ENCODE measurements at regions not wholly inside any gene's neighbourhood (a gene's known extent, or its start where the extent isn't known, plus 50 kb on each side); places are given as distances from the start of the nearest gene placed in this dataset.

- Histone ChIP-seq H3K36me3 (ENCODE audit: control insufficient read depth, insufficient read depth, low read length) (no peaks in the 10 kb centered on the region), H3K27me3 (ENCODE audit: control insufficient read depth, insufficient read depth, low read length) (no peaks in the 10 kb centered on the region), H3K4me3 (ENCODE audit: low read depth, low read length) (no peak overlapping the region), H3K9me3 (ENCODE audit: control insufficient read depth in 2 of 2, low read length in 2 of 2) (peaks cover 6 to 7% of the 10 kb centered on the region in 2 experiments), H3K4me1 (ENCODE audit: control insufficient read depth, insufficient read depth, low read length, poor library complexity, severe bottlenecking) (no peaks in the 10 kb centered on the region), H3K27ac (ENCODE audit: insufficient read depth, low read length, poor library complexity, severe bottlenecking) (no peak overlapping the region)
- Mint-ChIP-seq H3K4me1 (no peaks in the 10 kb centered on the region), H3K27me3 (no peaks in the 10 kb centered on the region), H3K9me3 (peaks cover 0 to 14% (median 6%) of the 10 kb centered on the region in 7 donors), H3K36me3 (no peaks in the 10 kb centered on the region), H3K4me3 (no peak overlapping the region), H3K27ac (no peak overlapping the region)
- ATAC-seq (ENCODE audit: low read depth in 2 of 2) = no peak
- DNase-seq = no peak
Observed at GRCh38 chr4:131408102-131408501, 1741.0 kb upstream of the PCDH10 start.

GRCh38 chr4:131411393-131411792 is 1737.7 kb upstream of the PCDH10 start:
- Histone ChIP-seq H3K36me3 (ENCODE audit: control insufficient read depth, insufficient read depth, low read length) (no peaks in the 10 kb centered on the region), H3K27me3 (ENCODE audit: control insufficient read depth, insufficient read depth, low read length) (no peaks in the 10 kb centered on the region), H3K4me1 (ENCODE audit: control insufficient read depth, insufficient read depth, low read length, poor library complexity, severe bottlenecking) (no peaks in the 10 kb centered on the region), H3K4me3 (ENCODE audit: low read depth, low read length) (no peak overlapping the region), H3K27ac (ENCODE audit: insufficient read depth, low read length, poor library complexity, severe bottlenecking) (no peak overlapping the region), H3K9me3 (ENCODE audit: control insufficient read depth in 2 of 2, low read length in 2 of 2) (peaks cover 5 to 20% of the 10 kb centered on the region in 2 experiments)
- ATAC-seq (ENCODE audit: low read depth in 2 of 2) = no peak
- Mint-ChIP-seq H3K9me3 (peaks cover 0 to 22% (median 6%) of the 10 kb centered on the region in 7 donors), H3K4me3 (no peak overlapping the region), H3K36me3 (no peaks in the 10 kb centered on the region), H3K4me1 (no peaks in the 10 kb centered on the region), H3K27ac (no peak overlapping the region), H3K27me3 (no peaks in the 10 kb centered on the region)
- no peak for DNase-seq

- DNase-seq = no peak
- Mint-ChIP-seq H3K27me3 (no peaks in the 10 kb centered on the region), H3K36me3 (no peaks in the 10 kb centered on the region)
Observed at GRCh38 chr4:131419147-131419546, 1729.9 kb upstream of the PCDH10 start.

GRCh38 chr4:131426023-131426758 is 1722.9 kb upstream of the PCDH10 start:
- Mint-ChIP-seq H3K36me3 (no peaks in the 10 kb centered on the region), H3K9me3 (peaks cover 0 to 32% (median 9%) of the 10 kb centered on the region in 7 donors)

More at GRCh38 chr4:131419147-131419546, 1729.9 kb upstream of the PCDH10 start:
- no peak for ATAC-seq (ENCODE audit: low read depth in 2 of 2)
- Mint-ChIP-seq H3K4me3 (no peak overlapping the region), H3K27ac (no peak overlapping the region), H3K9me3 (peaks cover 0 to 14% (median 5%) of the 10 kb centered on the region in 7 donors), H3K4me1 (no peaks in the 10 kb centered on the region)
- H3K36me3 ChIP-seq (ENCODE audit: control insufficient read depth, insufficient read depth, low read length) = no peaks in the 10 kb centered on the region
- no peak overlapping the region for H3K27ac ChIP-seq (ENCODE audit: insufficient read depth, low read length, poor library complexity, severe bottlenecking)
- no peak overlapping the region for H3K4me3 ChIP-seq (ENCODE audit: low read depth, low read length)
- H3K4me1 ChIP-seq (ENCODE audit: control insufficient read depth, insufficient read depth, low read length, poor library complexity, severe bottlenecking) = no peaks in the 10 kb centered on the region
- H3K27me3 ChIP-seq (ENCODE audit: control insufficient read depth, insufficient read depth, low read length) = no peaks in the 10 kb centered on the region
- peaks cover 0 to 14% of the 10 kb centered on the region in 2 experiments for H3K9me3 ChIP-seq (ENCODE audit: control insufficient read depth in 2 of 2, low read length in 2 of 2)

GRCh38 chr4:131427000-131427399 is 1722.1 kb upstream of the PCDH10 start:
- peaks cover 0 to 32% (median 8%) of the 10 kb centered on the region in 7 donors for H3K9me3 Mint-ChIP-seq
- no peaks in the 10 kb centered on the region for H3K36me3 Mint-ChIP-seq
- no peak overlapping the region for H3K4me3 Mint-ChIP-seq
- no peaks in the 10 kb centered on the region for H3K4me1 Mint-ChIP-seq
- H3K27ac Mint-ChIP-seq = no peak overlapping the region
- Histone ChIP-seq H3K36me3 (ENCODE audit: control insufficient read depth, insufficient read depth, low read length) (no peaks in the 10 kb centered on the region), H3K9me3 (ENCODE audit: control insufficient read depth in 2 of 2, low read length in 2 of 2) (no peaks in the 10 kb centered on the region), H3K4me1 (ENCODE audit: control insufficient read depth, insufficient read depth, low read length, poor library complexity, severe bottlenecking) (no peaks in the 10 kb centered on the region), H3K27me3 (ENCODE audit: control insufficient read depth, insufficient read depth, low read length) (no peaks in the 10 kb centered on the region), H3K4me3 (ENCODE audit: low read depth, low read length) (no peak overlapping the region), H3K27ac (ENCODE audit: insufficient read depth, low read length, poor library complexity, severe bottlenecking) (no peak overlapping the region)
- H3K27me3 Mint-ChIP-seq = no peaks in the 10 kb centered on the region
- ATAC-seq (ENCODE audit: low read depth in 2 of 2) = no peak
- no peak for DNase-seq

More at GRCh38 chr4:131426023-131426758, 1722.9 kb upstream of the PCDH10 start:
- H3K27ac Mint-ChIP-seq = no peak overlapping the region
- H3K9me3 ChIP-seq (ENCODE audit: control insufficient read depth in 2 of 2, low read length in 2 of 2) = no peaks in the 10 kb centered on the region
- no peaks in the 10 kb centered on the region for H3K4me1 Mint-ChIP-seq
- no peaks in the 10 kb centered on the region for H3K27me3 Mint-ChIP-seq
- H3K36me3 ChIP-seq (ENCODE audit: control insufficient read depth, insufficient read depth, low read length) = no peaks in the 10 kb centered on the region
- DNase-seq (no peak), ATAC-seq (ENCODE audit: low read depth in 2 of 2) (no peak)
- H3K27me3 ChIP-seq (ENCODE audit: control insufficient read depth, insufficient read depth, low read length) = no peaks in the 10 kb centered on the region
- no peak overlapping the region for H3K4me3 Mint-ChIP-seq
- H3K4me3 ChIP-seq (ENCODE audit: low read depth, low read length) = no peak overlapping the region
- H3K4me1 ChIP-seq (ENCODE audit: control insufficient read depth, insufficient read depth, low read length, poor library complexity, severe bottlenecking) = no peaks in the 10 kb centered on the region
- H3K27ac ChIP-seq (ENCODE audit: insufficient read depth, low read length, poor library complexity, severe bottlenecking) = no peak overlapping the region

- ATAC-seq (ENCODE audit: low read depth in 2 of 2) = no peak
- H3K4me1 ChIP-seq (ENCODE audit: control insufficient read depth, insufficient read depth, low read length, poor library complexity, severe bottlenecking) = no peaks in the 10 kb centered on the region
- H3K27ac ChIP-seq (ENCODE audit: insufficient read depth, low read length, poor library complexity, severe bottlenecking) = no peak overlapping the region
- no peak overlapping the region for H3K27ac Mint-ChIP-seq
- DNase-seq = no peak
- H3K36me3 Mint-ChIP-seq = no peaks in the 10 kb centered on the region
- H3K27me3 ChIP-seq (ENCODE audit: control insufficient read depth, insufficient read depth, low read length) = no peaks in the 10 kb centered on the region
- H3K4me3 ChIP-seq (ENCODE audit: low read depth, low read length) = no peak overlapping the region
- H3K27me3 Mint-ChIP-seq = no peaks in the 10 kb centered on the region
- H3K36me3 ChIP-seq (ENCODE audit: control insufficient read depth, insufficient read depth, low read length) = no peaks in the 10 kb centered on the region
- no peaks in the 10 kb centered on the region for H3K9me3 ChIP-seq (ENCODE audit: control insufficient read depth in 2 of 2, low read length in 2 of 2)
- peaks cover 0 to 39% (median 9%) of the 10 kb centered on the region in 7 donors for H3K9me3 Mint-ChIP-seq
- no peak overlapping the region for H3K4me3 Mint-ChIP-seq
- no peaks in the 10 kb centered on the region for H3K4me1 Mint-ChIP-seq
Observed at GRCh38 chr4:131430302-131430701, 1718.8 kb upstream of the PCDH10 start.

- Mint-ChIP-seq H3K4me1 (no peaks in the 10 kb centered on the region), H3K4me3 (no peak overlapping the region), H3K27ac (no peak overlapping the region), H3K27me3 (no peaks in the 10 kb centered on the region), H3K36me3 (no peaks in the 10 kb centered on the region), H3K9me3 (peaks cover 2 to 29% (median 6%) of the 10 kb centered on the region in 7 donors)
- H3K27me3 ChIP-seq (ENCODE audit: control insufficient read depth, insufficient read depth, low read length) = no peaks in the 10 kb centered on the region
- peaks cover 1 to 17% of the 10 kb centered on the region in 2 experiments for H3K9me3 ChIP-seq (ENCODE audit: control insufficient read depth in 2 of 2, low read length in 2 of 2)
- H3K4me3 ChIP-seq (ENCODE audit: low read depth, low read length) = no peak overlapping the region
- H3K27ac ChIP-seq (ENCODE audit: insufficient read depth, low read length, poor library complexity, severe bottlenecking) = no peak overlapping the region
- DNase-seq = no peak
- H3K36me3 ChIP-seq (ENCODE audit: control insufficient read depth, insufficient read depth, low read length) = no peaks in the 10 kb centered on the region
- H3K4me1 ChIP-seq (ENCODE audit: control insufficient read depth, insufficient read depth, low read length, poor library complexity, severe bottlenecking) = no peaks in the 10 kb centered on the region
- ATAC-seq (ENCODE audit: low read depth in 2 of 2) = no peak
Observed at GRCh38 chr4:131441004-131441688, 1707.9 kb upstream of the PCDH10 start.

All from CD4-positive, CD25-positive, alpha-beta regulatory T cell (primary cell).